HFF-Myc (cell line): ENCODE measurements at regions not wholly inside any gene's neighbourhood (a gene's known extent, or its start where the extent isn't known, plus 50 kb on each side); places are given as distances from the start of the nearest gene placed in this dataset.
"Not testable (repeated sequence)": the region's sequence is repeated elsewhere in the genome, so short reads cannot be mapped to it uniquely, and the experiment has no call there.

Experiments
- DNase-seq: peaks from one replicate; pipeline ENCODE4 v3.0.0-alpha.2; 2011; ENCODE audit warnings: low read depth; ENCODE audit errors: extremely low read depth
- H3K4me3 ChIP-seq: replicated peaks from 2 replicates; pipeline ENCODE4 v1.5.1; 2011; ENCODE audit warnings: low read depth, mild to moderate bottlenecking, control low read depth, low read length
- CTCF ChIP-seq: IDR thresholded peaks from 2 replicates; pipeline ENCODE4 v1.5.1; 2012; ENCODE audit warnings: mild to moderate bottlenecking, low read depth, low read length, control low read depth; ENCODE audit errors: missing control alignments

GRCh38 chr1:98550076-98550475 lies 111.4 kb upstream of the SNX7 start:
- TF ChIP-seq CTCF = no peak
- no peak for DNase-seq
- H3K4me3 ChIP-seq = no peak overlapping the region

- no peak for TF ChIP-seq CTCF
- no peak for DNase-seq
- H3K4me3 ChIP-seq = no peak overlapping the region
Observed at GRCh38 chr1:98546319-98546718, 115.2 kb upstream of the SNX7 start.

- TF ChIP-seq CTCF = no peak
- H3K4me3 ChIP-seq = no peak overlapping the region
- DNase-seq = no peak
Observed at GRCh38 chr1:98538106-98538505, 123.4 kb upstream of the SNX7 start.

GRCh38 chr1:98523256-98523655 lies 138.3 kb upstream of the SNX7 start:
- no peak for TF ChIP-seq CTCF
- no peak for DNase-seq
- no peak overlapping the region for H3K4me3 ChIP-seq

- DNase-seq = no peak
- TF ChIP-seq CTCF = no peak
- no peak overlapping the region for H3K4me3 ChIP-seq
Observed at GRCh38 chr1:98516306-98516705, 145.2 kb upstream of the SNX7 start.

- H3K4me3 ChIP-seq = no peak overlapping the region
- TF ChIP-seq CTCF = no peak
- no peak for DNase-seq
Observed at GRCh38 chr1:98515744-98516143, 145.8 kb upstream of the SNX7 start.

GRCh38 chr1:98512216-98512615 lies 149.3 kb upstream of the SNX7 start:
- not testable (repeated sequence) for DNase-seq, H3K4me3 ChIP-seq
